K562 (cell line): ENCODE measurements at regions not wholly inside any gene's neighbourhood (a gene's known extent, or its start where the extent isn't known, plus 50 kb on each side); places are given as distances from the start of the nearest gene placed in this dataset.

Source experiments
- ATAC-seq: fragments of 200-7000 bp; cut with Tn5 transposase; 3 replicates; pipeline ENCODE4 v1.9.1; 2020; ENCODE audit warnings: moderate library complexity
- BruUV-seq: library from RNA; stranded (reverse); fragments of 400-500 nt; replicated peaks from 2 replicates; lab custom pipeline; 2021; lab: Mats Ljungman, UMichigan
- CTCF ChIA-PET: fragments of 300-600 bp; formaldehyde crosslinking; extraction: SDS; loops from one replicate; lab custom pipeline; 2021; ENCODE audit warnings: low intra/inter-chr PET ratio; lab: Yijun Ruan, JAX
- POLR2A ChIA-PET: fragments of 300-600, 350-650 bp; sonication (Branson Sonifier 250); formaldehyde crosslinking; extraction: SDS; loops from one replicate; lab custom pipeline; 2021; ENCODE audit warnings: antibody characterized with exemption, inconsistent platforms; lab: Yijun Ruan, JAX
- DNase-seq, 4 experiments: peaks; one replicate each; pipeline versions ENCODE4 v3.0.0 to v3.0.0-alpha.2; 2011 to 2018; ENCODE audit warnings: low spot score in 3 of 4, mixed read lengths in 3 of 4; ENCODE audit errors: extremely low read depth in 1 of 4
- FAIRE-seq: peaks from 2 replicates; lab custom pipeline; 2011; peaks lifted over from hg19 to GRCh38; lab: Jason Lieb, UNC
- H2AFZ ChIP-seq: 2 replicates; pipeline ENCODE4 v1.6.0; 2011; ENCODE audit warnings: low read depth, low read length, control low read depth, inconsistent platforms
- H3K27ac ChIP-seq: fragments of 200-600 bp; 3 replicates; pipeline ENCODE4 v1.8.0; 2011; ENCODE audit warnings: low read depth, mild to moderate bottlenecking, control low read depth, inconsistent platforms, low read length, moderate library complexity, mixed read lengths; ENCODE audit errors: extremely low read depth
- H3K27me3 ChIP-seq, 2 experiments: fragments of 300-600 bp in 1 of 2; 2 replicates in 1 of 2; 3 replicates in 1 of 2; pipeline versions ENCODE4 v1.6.0 to v1.8.0; 2011; ENCODE audit warnings: inconsistent platforms in 2 of 2, low read length in 2 of 2, mild to moderate bottlenecking in 1 of 2, mixed read lengths in 1 of 2, moderate library complexity in 1 of 2; ENCODE audit not compliant: control insufficient read depth in 2 of 2, insufficient read depth in 2 of 2
- H3K36me3 ChIP-seq: fragments of 300-600 bp; 3 replicates; pipeline ENCODE4 v1.8.0; 2011; ENCODE audit warnings: mild to moderate bottlenecking, low read length, inconsistent platforms; ENCODE audit not compliant: control insufficient read depth, insufficient read depth
- H3K4me1 ChIP-seq, 2 experiments: fragments of 200-600 bp in 1 of 2; replicated peaks in 1 of 2; 2 replicates in 1 of 2; 3 replicates in 1 of 2; pipeline versions ENCODE4 v1.5.1 to v1.8.0; 2011; ENCODE audit warnings: inconsistent platforms in 2 of 2, low read length in 2 of 2, mild to moderate bottlenecking in 1 of 2, mixed read lengths in 1 of 2, moderate library complexity in 1 of 2; ENCODE audit not compliant: control insufficient read depth in 2 of 2, insufficient read depth in 2 of 2
- H3K4me2 ChIP-seq: 2 replicates; pipeline ENCODE4 v1.6.1; 2011; ENCODE audit warnings: low read length, control low read depth, inconsistent platforms, mixed read lengths; ENCODE audit not compliant: insufficient read depth
- H3K4me3 ChIP-seq: fragments of 200-600 bp; sonication (generic), shearing (Covaris generic); 2 replicates; pipeline ENCODE4 v1.5.1; 2016; ENCODE audit warnings: control low read depth, inconsistent platforms
- H3K79me2 ChIP-seq: fragments of 200-600 bp; 3 replicates; pipeline ENCODE4 v1.8.0; 2011; ENCODE audit warnings: low read length, inconsistent platforms; ENCODE audit not compliant: control insufficient read depth, insufficient read depth
- H3K9ac ChIP-seq, 2 experiments: 2 replicates each; pipeline versions ENCODE4 v1.6.0 to v1.6.1; 2011; ENCODE audit warnings: low read depth in 2 of 2, low read length in 2 of 2, control low read depth in 1 of 2, inconsistent platforms in 1 of 2, mild to moderate bottlenecking in 1 of 2, mixed read lengths in 1 of 2; ENCODE audit not compliant: insufficient read depth in 1 of 2
- H3K9me1 ChIP-seq: one replicate; pipeline ENCODE4 v1.6.0; 2011; ENCODE audit warnings: inconsistent platforms, mild to moderate bottlenecking, low read length, moderate library complexity; ENCODE audit not compliant: control insufficient read depth, insufficient read depth
- H3K9me3 ChIP-seq: replicated peaks from 2 replicates; pipeline ENCODE4 v1.5.1; 2011; ENCODE audit warnings: low read depth, low read length, inconsistent platforms; ENCODE audit not compliant: control insufficient read depth, insufficient read depth
- H4K20me1 ChIP-seq: replicated peaks from 2 replicates; pipeline ENCODE4 v1.6.1; 2011; ENCODE audit warnings: low read length, inconsistent platforms, mixed read lengths; ENCODE audit not compliant: control insufficient read depth, insufficient read depth
- ATF4 ChIP-seq: fragments of 450-650 bp; formaldehyde crosslinking; IDR thresholded peaks from 2 replicates; pipeline ENCODE4 v1.4.0; 2022; ENCODE audit warnings: mild to moderate bottlenecking, moderate library complexity
- CEBPG ChIP-seq, 3 experiments: fragments of 200-800 bp in 1 of 3; sonication (Bioruptor generic) in 1 of 3; sonication (generic) in 1 of 3; formaldehyde crosslinking in 1 of 3; IDR thresholded peaks in 2 of 3; conservative IDR thresholded peaks in 1 of 3; 2 replicates each; pipeline versions ENCODE4 v1.6.1 to v1.8.0; 2016 to 2022; ENCODE audit warnings: missing compliant biosample characterization in 2 of 3, missing genetic modification characterization in 2 of 3, mild to moderate bottlenecking in 1 of 3, missing genetic modification reagents in 1 of 3
- DNMT1 ChIP-seq: fragments of 450-650 bp; IDR thresholded peaks from 2 replicates; pipeline ENCODE4 v1.6.1; 2016; ENCODE audit warnings: antibody characterized with exemption, mild to moderate bottlenecking
- NFIC ChIP-seq: fragments of 450-650 bp; IDR thresholded peaks from 2 replicates; pipeline ENCODE4 v1.6.1; 2017; ENCODE audit warnings: mild to moderate bottlenecking, inconsistent platforms
- ZNF318 ChIP-seq, 2 experiments: fragments of 450-650 bp; IDR thresholded peaks; 2 replicates each; pipeline ENCODE4 v1.6.1; 2016; ENCODE audit warnings: mild to moderate bottlenecking in 2 of 2, borderline replicate concordance in 1 of 2, low read depth in 1 of 2, moderate library complexity in 1 of 2
- WGBS: fragments of 100-300 bp; shearing (Covaris generic); methylation state at CpG from one replicate; pipeline ENCODE4 v1.1.6; 2016; ENCODE audit warnings: low coverage, mixed read lengths; ENCODE audit not compliant: insufficient coverage; ENCODE audit errors: missing lambda C conversion rate; 5-methylcytosine and 5-hydroxymethylcytosine counted together
- in situ Hi-C: fragments of 300-500 bp; cut with MboI; formaldehyde crosslinking; loops from 4 replicates; pipeline ENCODE4 v1.15.0; 2018; ENCODE audit warnings: inconsistent platforms, mixed read lengths
- intact Hi-C: fragments of 100-400 bp; cut with micrococcal nuclease; formaldehyde crosslinking; loops from 2 replicates; pipeline ENCODE4 v1.14.2; 2022

DNA sequence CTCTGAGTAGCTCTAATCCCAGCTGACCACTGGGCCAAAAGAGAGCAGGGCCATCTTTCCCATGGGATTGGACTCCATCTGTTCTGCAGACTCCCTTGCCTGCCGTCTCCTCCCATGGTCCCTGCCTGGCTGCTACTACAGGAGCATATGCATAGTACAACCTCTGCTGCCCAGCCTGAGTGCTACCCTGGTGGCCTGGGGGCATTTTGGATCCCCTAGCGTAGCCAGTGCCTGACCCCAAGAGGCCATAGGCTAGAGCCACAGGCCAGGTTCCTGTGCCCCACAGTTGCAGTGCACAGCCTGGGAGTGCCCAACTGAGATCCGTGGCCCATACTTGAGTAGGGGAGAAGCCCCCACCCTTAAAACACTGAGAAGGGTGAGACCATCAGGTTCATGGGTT lies 280.3 kb downstream of the CCDC85A start (continued):
- TF ChIP-seq ZNF318 (IDR thresholded peaks at IDR 0.05; ENCODE audit: borderline replicate concordance in 1 of 2, low read depth in 1 of 2) = no peak

GRCh38 chr2:56464613-56465012 lies 280.8 kb downstream of the CCDC85A start:
- Histone ChIP-seq H3K36me3 (no peaks in the 10 kb centered on the region), H3K4me1 (no peaks in the 10 kb centered on the region), H3K9me3 (no peaks in the 10 kb centered on the region), H3K4me3 (no peak overlapping the region), H3K4me2 (no peak overlapping the region), H3K79me2 (no peaks in the 10 kb centered on the region), H2AFZ (no peak overlapping the region), H3K9ac (no peak overlapping the region), H3K27me3 (no peaks in the 10 kb centered on the region), H3K27ac (no peak overlapping the region), H3K9me1 (no peaks in the 10 kb centered on the region), H4K20me1 (no peaks in the 10 kb centered on the region)
- DNase-seq = no peak
- ChIA-PET CTCF (no interaction called here), POLR2A (no interaction called here)
- FAIRE-seq = no peak
- BruUV-seq = no TSS peak
- intact Hi-C loops = no loop called here
- TF ChIP-seq NFIC (no peak), DNMT1 (no peak), CEBPG (CRISPR knock-in tag; IDR thresholded peaks at IDR 0.05) (no peak), CEBPG (tag; conservative IDR thresholded peaks at IDR 0.05 in 1 of 2, IDR thresholded peaks at IDR 0.05 in 1 of 2) (peak in 1 of 2 experiments; percentile 56; a peak in 2 of 4 replicates), ATF4 (CRISPR knock-in tag) (0 out of 2 replicates have a peak, but pooled peaks have one; percentile 59)
- WGBS = 0% methylated on average over 2 of the region's 2 CpGs
- no peak for ATAC-seq
- in situ Hi-C loops = no loop called here
